ENCODE measurements at regions not wholly inside any gene's neighbourhood (a gene's known extent, or its start where the extent isn't known, plus 50 kb on each side); places are given as distances from the start of the nearest gene placed in this dataset.

DNA sequence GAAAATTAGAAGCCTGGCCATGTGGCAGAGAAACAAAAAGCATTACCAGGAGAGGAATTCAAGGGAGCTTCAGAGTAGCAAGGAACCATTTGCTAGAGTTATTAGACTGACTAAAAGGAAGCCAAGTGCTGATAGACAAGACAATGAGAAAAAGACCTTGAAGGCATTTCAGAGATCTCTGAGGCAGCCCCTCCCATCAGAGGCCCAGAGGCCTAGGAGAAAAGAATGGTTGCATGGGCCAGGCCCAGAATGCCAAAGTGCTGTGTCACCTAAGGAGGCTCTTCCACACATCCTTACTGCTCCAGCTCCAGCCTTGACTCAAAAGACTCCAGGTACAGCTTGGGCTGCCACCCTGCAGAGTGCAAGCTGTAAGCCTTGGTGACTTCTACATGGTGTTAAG is 61.8 kb upstream of the POU2AF2 start:
- Histone ChIP-seq H3K4me1 (no peaks in the 10 kb centered on the region), H3K27me3 (no peaks in the 10 kb centered on the region)
- intact Hi-C loops (cut with DNase I; ENCODE audit: low total_unique reads), result no loop called here

DNA sequence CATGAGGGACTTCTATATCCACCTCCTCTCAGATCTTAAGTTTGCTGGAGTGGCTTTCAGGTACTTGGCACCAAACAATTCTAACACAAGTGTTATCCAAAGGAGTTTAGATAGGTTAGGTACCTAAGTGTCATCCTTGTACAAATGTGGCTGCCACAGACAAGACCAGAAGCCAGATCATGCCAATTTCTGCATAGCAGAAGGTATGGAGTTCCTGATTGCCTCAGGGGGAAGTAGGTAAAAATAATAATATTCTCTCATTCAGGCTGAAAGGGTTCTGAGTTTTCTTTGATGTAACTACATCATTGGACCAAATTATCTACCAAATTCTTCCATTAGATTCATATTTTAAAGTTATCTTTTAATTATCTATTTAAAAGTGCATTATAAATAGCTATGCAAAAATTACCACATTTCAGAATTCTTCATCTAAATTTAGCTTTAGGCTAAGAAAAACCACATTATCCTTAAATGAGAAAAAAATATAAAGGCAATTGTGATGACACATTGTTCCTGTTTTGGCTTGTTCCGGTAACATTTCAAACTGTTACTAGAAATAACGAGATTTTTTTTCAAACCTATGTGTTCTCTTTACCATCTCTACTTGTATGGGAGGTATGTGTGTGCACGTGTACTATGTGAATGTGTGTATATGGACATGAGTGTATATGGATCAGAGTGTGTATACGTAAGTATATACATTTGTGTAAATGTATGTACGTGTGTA is 66.2 kb upstream of the POU2AF2 start:
- Histone ChIP-seq H3K9me3 (no peaks in the 10 kb centered on the region), H3K36me3 (no peaks in the 10 kb centered on the region), H3K27me3 (no peaks in the 10 kb centered on the region), H3K4me1 (no peaks in the 10 kb centered on the region), H3K4me3 (no peak overlapping the region), H3K27ac (no peak overlapping the region)
- intact Hi-C loops (cut with DNase I; ENCODE audit: low total_unique reads), result no loop called here
- TF ChIP-seq POLR2A (IDR thresholded peaks at IDR 0.05), result no peak
- TF ChIP-seq, protein P1, sequence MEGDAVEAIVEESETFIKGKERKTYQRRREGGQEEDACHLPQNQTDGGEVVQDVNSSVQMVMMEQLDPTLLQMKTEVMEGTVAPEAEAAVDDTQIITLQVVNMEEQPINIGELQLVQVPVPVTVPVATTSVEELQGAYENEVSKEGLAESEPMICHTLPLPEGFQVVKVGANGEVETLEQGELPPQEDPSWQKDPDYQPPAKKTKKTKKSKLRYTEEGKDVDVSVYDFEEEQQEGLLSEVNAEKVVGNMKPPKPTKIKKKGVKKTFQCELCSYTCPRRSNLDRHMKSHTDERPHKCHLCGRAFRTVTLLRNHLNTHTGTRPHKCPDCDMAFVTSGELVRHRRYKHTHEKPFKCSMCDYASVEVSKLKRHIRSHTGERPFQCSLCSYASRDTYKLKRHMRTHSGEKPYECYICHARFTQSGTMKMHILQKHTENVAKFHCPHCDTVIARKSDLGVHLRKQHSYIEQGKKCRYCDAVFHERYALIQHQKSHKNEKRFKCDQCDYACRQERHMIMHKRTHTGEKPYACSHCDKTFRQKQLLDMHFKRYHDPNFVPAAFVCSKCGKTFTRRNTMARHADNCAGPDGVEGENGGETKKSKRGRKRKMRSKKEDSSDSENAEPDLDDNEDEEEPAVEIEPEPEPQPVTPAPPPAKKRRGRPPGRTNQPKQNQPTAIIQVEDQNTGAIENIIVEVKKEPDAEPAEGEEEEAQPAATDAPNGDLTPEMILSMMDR (IDR thresholded peaks at IDR 0.05), result no peak
- no peak for DNase-seq

More for the DNA sequence above, 61.8 kb upstream of the POU2AF2 start:
- Histone ChIP-seq H3K9me3 (no peaks in the 10 kb centered on the region), H3K4me3 (no peak overlapping the region), H3K36me3 (no peaks in the 10 kb centered on the region), H3K27ac (no peak overlapping the region)
- TF ChIP-seq, protein P1 (IDR thresholded peaks at IDR 0.05), result no peak
- no peak for TF ChIP-seq POLR2A (IDR thresholded peaks at IDR 0.05)
- no peak for DNase-seq

DNA sequence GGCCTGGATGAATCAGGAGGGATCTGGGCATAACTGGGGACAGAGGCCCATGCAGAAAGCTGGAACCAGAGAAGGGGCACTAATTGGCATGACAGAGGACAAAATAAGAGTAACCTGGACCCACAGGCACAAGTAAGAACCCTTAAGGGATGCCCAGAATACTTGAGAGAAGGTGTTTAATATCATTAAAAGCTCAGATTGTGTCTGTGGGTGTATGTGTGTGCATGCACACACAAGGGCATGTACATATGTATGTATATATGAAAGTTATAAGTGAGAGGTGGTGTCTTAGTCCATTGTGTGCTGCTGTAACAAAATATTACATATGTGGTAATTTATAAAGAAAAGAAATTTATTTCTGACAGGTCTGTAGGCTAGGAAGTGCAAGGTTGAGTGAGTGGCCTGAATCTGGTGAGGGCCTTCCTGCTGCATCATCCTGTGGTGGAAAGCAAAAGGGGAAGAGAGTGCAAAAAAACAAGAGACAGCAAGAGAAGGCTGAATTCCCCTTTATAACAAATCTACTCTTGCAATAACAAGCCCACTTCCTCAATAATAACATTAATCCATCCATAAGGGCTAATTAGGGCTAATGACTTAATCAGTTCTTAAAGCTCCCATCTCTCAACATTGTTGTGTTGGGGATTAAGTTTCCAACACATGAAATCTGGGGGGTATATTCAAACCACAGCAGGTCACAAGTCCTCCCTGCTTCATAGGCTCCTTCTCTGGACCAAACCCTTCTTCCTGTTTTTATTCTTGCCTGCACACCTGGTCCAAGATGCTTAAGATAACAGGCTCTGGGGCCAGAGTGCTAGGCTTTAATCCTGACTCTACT is 68.3 kb upstream of the POU2AF2 start:
- TF ChIP-seq, protein P1 (IDR thresholded peaks at IDR 0.05), result no peak
- no peak for TF ChIP-seq POLR2A (IDR thresholded peaks at IDR 0.05)
- intact Hi-C loops (cut with DNase I; ENCODE audit: low total_unique reads), result no loop called here
- no peak for DNase-seq
- no peaks in the 10 kb centered on the region for H3K4me1 ChIP-seq
- no peak overlapping the region for H3K4me3 ChIP-seq
- H3K27ac ChIP-seq, result no peak overlapping the region
- no peaks in the 10 kb centered on the region for H3K9me3 ChIP-seq
- H3K36me3 ChIP-seq, result no peaks in the 10 kb centered on the region
- no peaks in the 10 kb centered on the region for H3K27me3 ChIP-seq

DNA sequence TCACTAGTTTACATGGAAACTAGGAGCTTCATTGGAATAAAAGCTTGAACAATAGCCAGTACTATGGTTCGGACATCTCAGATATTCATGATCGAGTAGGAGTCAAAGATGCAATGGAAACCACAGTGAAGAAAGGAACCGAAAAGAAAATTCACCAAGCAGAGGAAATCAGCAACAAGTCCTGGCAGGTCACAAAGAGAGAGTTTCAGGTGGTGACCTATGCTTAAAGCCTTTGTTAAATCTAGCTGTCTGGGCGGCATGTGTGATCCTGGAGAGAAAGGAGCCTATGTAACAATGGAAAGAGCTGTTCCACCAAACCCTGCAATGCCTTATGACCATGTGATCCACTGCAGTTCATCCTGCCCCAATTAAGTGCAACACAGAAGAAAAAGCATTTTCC is 68.9 kb upstream of the POU2AF2 start:
- no peaks in the 10 kb centered on the region for H3K9me3 ChIP-seq
- H3K4me3 ChIP-seq, result no peak overlapping the region
- H3K27me3 ChIP-seq, result no peaks in the 10 kb centered on the region
- intact Hi-C loops (cut with DNase I; ENCODE audit: low total_unique reads), result no loop called here
- TF ChIP-seq, protein P1 (IDR thresholded peaks at IDR 0.05), result no peak
- no peak for TF ChIP-seq POLR2A (IDR thresholded peaks at IDR 0.05)
- H3K36me3 ChIP-seq, result no peaks in the 10 kb centered on the region
- H3K4me1 ChIP-seq, result no peaks in the 10 kb centered on the region
- H3K27ac ChIP-seq, result no peak overlapping the region
- no peak for DNase-seq

DNA sequence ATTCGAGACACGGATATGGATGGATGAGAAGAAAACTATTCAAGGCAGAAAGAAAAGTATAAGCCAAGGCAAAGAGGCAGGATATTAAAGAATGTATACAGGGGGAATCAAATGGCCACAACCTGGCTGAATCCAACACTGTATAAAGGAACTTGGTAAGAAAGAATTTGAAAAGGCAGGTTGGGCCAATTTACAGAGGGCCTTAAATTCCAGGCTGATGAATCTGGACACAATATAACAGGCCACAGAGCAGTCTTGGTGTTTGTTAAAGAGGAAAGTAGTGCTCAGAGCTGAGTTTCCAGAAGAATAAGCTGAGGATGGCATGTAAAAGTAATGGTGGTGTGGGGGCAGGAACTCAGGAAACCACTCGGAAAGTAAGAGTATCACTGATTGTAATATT is 72.3 kb upstream of the POU2AF2 start:
- Histone ChIP-seq H3K4me3 (no peak overlapping the region), H3K36me3 (no peaks in the 10 kb centered on the region), H3K27ac (no peak overlapping the region), H3K27me3 (no peaks in the 10 kb centered on the region), H3K4me1 (no peaks in the 10 kb centered on the region), H3K9me3 (no peaks in the 10 kb centered on the region)
- TF ChIP-seq POLR2A (IDR thresholded peaks at IDR 0.05), result no peak
- TF ChIP-seq, protein P1 (IDR thresholded peaks at IDR 0.05), result no peak
- intact Hi-C loops (cut with DNase I; ENCODE audit: low total_unique reads), result no loop called here
- DNase-seq, result no peak

All from uterus (tissue), 3 donors.